GM23338 (cell line): ENCODE measurements at regions not wholly inside any gene's neighbourhood (a gene's known extent, or its start where the extent isn't known, plus 50 kb on each side); places are given as distances from the start of the nearest gene placed in this dataset.

Experiments used
- CREB1 ChIP-seq: fragments of 250-450 bp; sonication (Bioruptor Pico); IDR thresholded peaks from 2 replicates; pipeline ENCODE4 v1.5.0; 2020; ENCODE audit warnings: low read depth, mild to moderate bottlenecking, moderate library complexity
- EZH2 ChIP-seq: fragments of 200-600 bp; sonication (generic); IDR thresholded peaks from one replicate; pipeline ENCODE4 v1.8.0; 2017; ENCODE audit warnings: antibody characterized with exemption, mild to moderate bottlenecking, low read depth; ENCODE audit not compliant: unreplicated experiment
- EZH2phosphoT487 ChIP-seq: fragments of 200-600 bp; sonication (generic); IDR thresholded peaks from one replicate; pipeline ENCODE4 v1.8.1; 2018; ENCODE audit warnings: antibody characterized with exemption; ENCODE audit not compliant: unreplicated experiment
- JUNB ChIP-seq: IDR thresholded peaks from one replicate; pipeline ENCODE4 v1.6.1; 2016; ENCODE audit warnings: antibody characterized with exemption; ENCODE audit not compliant: unreplicated experiment
- NANOG ChIP-seq: IDR thresholded peaks from 2 replicates; pipeline ENCODE4 v1.6.1; 2016; ENCODE audit warnings: antibody characterized with exemption, borderline replicate concordance
- POLR2AphosphoS5 ChIP-seq: IDR thresholded peaks from 2 replicates; pipeline ENCODE4 v1.6.1; 2016; ENCODE audit warnings: antibody characterized with exemption, low read depth
- TF ChIP-seq, protein P1 (sequence below), 2 experiments: fragments of 200-600 bp in 1 of 2; sonication (generic) in 1 of 2; conservative IDR thresholded peaks; 2 replicates each; pipeline versions ENCODE4 v1.5.1 to v1.6.1; 2016 to 2017; ENCODE audit warnings: antibody characterized with exemption in 2 of 2, low read depth in 2 of 2, mild to moderate bottlenecking in 2 of 2, moderate library complexity in 1 of 2
- TF ChIP-seq, protein P2 (sequence below): IDR thresholded peaks from 2 replicates; pipeline ENCODE4 v1.6.1; 2016; ENCODE audit warnings: antibody characterized with exemption

DNA sequence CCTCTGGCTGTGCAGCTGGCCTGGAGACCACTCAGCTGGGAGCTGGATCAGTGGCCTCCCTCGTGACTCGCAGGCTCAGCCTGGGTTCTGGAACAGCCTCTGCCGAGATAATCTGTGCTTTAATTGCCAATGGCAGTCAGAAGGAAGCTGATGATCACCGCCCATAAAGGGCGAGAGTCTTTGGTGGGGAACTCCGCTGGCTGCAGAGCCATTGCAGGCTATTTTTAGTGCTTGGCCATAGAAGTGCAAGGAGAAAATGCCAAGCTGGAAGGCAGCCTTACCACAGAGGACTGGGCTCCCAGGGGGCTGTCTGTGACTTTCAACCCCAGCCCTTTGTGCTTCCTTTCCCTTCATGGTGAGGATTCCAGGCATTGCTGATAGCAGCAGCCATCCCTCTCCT is 62.2 kb upstream of the TENM4 start:
- TF ChIP-seq, protein P1, sequence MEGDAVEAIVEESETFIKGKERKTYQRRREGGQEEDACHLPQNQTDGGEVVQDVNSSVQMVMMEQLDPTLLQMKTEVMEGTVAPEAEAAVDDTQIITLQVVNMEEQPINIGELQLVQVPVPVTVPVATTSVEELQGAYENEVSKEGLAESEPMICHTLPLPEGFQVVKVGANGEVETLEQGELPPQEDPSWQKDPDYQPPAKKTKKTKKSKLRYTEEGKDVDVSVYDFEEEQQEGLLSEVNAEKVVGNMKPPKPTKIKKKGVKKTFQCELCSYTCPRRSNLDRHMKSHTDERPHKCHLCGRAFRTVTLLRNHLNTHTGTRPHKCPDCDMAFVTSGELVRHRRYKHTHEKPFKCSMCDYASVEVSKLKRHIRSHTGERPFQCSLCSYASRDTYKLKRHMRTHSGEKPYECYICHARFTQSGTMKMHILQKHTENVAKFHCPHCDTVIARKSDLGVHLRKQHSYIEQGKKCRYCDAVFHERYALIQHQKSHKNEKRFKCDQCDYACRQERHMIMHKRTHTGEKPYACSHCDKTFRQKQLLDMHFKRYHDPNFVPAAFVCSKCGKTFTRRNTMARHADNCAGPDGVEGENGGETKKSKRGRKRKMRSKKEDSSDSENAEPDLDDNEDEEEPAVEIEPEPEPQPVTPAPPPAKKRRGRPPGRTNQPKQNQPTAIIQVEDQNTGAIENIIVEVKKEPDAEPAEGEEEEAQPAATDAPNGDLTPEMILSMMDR (conservative IDR thresholded peaks at IDR 0.05; ENCODE audit: low read depth in 2 of 2), result no peak
- TF ChIP-seq EZH2 (no peak), CREB1 (CRISPR knock-in tag) (no peak), POLR2AphosphoS5 (no peak), JUNB (no peak), EZH2phosphoT487 (no peak), NANOG (no peak)
- TF ChIP-seq, protein P2, sequence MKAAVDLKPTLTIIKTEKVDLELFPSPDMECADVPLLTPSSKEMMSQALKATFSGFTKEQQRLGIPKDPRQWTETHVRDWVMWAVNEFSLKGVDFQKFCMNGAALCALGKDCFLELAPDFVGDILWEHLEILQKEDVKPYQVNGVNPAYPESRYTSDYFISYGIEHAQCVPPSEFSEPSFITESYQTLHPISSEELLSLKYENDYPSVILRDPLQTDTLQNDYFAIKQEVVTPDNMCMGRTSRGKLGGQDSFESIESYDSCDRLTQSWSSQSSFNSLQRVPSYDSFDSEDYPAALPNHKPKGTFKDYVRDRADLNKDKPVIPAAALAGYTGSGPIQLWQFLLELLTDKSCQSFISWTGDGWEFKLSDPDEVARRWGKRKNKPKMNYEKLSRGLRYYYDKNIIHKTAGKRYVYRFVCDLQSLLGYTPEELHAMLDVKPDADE, result no peak
